GM10266 (cell line): ENCODE measurements at regions not wholly inside any gene's neighbourhood (a gene's known extent, or its start where the extent isn't known, plus 50 kb on each side); places are given as distances from the start of the nearest gene placed in this dataset.

Experiments
- DNase-seq: peaks from one replicate; pipeline ENCODE4 v3.0.0; 2012; ENCODE audit errors: extremely low spot score
- TF ChIP-seq, protein P1 (sequence below): IDR thresholded peaks from 2 replicates; pipeline ENCODE4 v1.5.1; 2012; ENCODE audit warnings: mild to moderate bottlenecking, low read depth; ENCODE audit not compliant: control insufficient read depth, insufficient read depth; ENCODE audit errors: missing control alignments

- TF ChIP-seq, protein P1, sequence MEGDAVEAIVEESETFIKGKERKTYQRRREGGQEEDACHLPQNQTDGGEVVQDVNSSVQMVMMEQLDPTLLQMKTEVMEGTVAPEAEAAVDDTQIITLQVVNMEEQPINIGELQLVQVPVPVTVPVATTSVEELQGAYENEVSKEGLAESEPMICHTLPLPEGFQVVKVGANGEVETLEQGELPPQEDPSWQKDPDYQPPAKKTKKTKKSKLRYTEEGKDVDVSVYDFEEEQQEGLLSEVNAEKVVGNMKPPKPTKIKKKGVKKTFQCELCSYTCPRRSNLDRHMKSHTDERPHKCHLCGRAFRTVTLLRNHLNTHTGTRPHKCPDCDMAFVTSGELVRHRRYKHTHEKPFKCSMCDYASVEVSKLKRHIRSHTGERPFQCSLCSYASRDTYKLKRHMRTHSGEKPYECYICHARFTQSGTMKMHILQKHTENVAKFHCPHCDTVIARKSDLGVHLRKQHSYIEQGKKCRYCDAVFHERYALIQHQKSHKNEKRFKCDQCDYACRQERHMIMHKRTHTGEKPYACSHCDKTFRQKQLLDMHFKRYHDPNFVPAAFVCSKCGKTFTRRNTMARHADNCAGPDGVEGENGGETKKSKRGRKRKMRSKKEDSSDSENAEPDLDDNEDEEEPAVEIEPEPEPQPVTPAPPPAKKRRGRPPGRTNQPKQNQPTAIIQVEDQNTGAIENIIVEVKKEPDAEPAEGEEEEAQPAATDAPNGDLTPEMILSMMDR, result no peak
- DNase-seq, result no peak
Measured at GRCh38 chr11:130727157-130728119, 188.8 kb downstream of the SNX19 start.

GRCh38 chr11:130728185-130729180 is 187.8 kb downstream of the SNX19 start:
- TF ChIP-seq, protein P1, result no peak
- DNase-seq, result no peak

DNA sequence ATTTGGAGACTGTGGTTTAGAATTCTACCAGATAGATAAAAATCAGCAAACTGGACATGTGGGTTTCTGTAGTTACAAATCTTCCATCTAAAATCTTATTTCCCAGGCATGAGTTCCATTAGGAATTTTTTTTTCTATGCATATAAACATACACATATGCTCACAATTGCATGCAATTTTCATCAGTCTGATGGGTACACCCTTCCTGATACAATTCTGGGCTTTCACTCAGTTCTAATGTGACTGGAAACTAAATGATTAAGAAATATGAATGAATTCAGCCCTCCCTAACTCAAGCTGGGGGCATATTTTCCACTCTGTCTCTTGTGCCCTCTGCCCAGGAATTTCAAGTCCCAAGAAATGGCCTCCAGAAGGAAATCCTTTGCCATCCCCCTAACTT is 187.1 kb downstream of the SNX19 start:
- no peak for DNase-seq
- TF ChIP-seq, protein P1, result no peak

GRCh38 chr11:130729678-130730300 is 186.5 kb downstream of the SNX19 start:
- DNase-seq, result no peak
- TF ChIP-seq, protein P1, result no peak

DNA sequence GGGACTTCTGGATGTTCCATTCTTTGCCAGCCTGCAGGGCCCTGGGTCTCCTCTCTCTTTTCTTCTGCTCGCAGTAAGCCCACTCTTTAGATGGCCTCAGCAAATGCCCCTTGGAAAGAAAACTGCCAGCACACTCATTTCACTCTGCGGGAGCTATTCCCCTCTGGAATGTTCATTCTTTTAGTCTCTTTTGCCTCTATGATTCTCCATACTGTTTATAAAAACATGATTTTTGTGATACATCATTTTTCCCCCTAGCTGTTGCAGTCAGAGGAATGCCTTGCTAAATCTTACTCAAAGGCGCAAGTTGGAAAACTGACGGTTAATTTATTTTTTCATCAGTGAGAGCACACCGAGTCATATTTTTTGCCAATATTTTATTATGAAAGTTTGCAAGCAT is 184.9 kb downstream of the SNX19 start:
- DNase-seq, result no peak
- TF ChIP-seq, protein P1, result no peak

GRCh38 chr11:130732476-130732875 is 183.8 kb downstream of the SNX19 start:
- TF ChIP-seq, protein P1, result no peak
- DNase-seq, result no peak
